Fibroblast of pulmonary artery (primary cell): ENCODE measurements at regions not wholly inside any gene's neighbourhood (a gene's known extent, or its start where the extent isn't known, plus 50 kb on each side); places are given as distances from the start of the nearest gene placed in this dataset.

Source experiments
- DNase-seq: peaks from one replicate; pipeline ENCODE4 v3.0.0-alpha.2; 2010; ENCODE audit warnings: low read depth
- H3K4me3 ChIP-seq: replicated peaks from 2 replicates; pipeline ENCODE4 v1.5.1; 2011; ENCODE audit warnings: low read depth, mild to moderate bottlenecking, control low read depth, low read length, moderate library complexity
- CTCF ChIP-seq: IDR thresholded peaks from 2 replicates; pipeline ENCODE4 v1.5.1; 2011; ENCODE audit warnings: mild to moderate bottlenecking, control low read depth, low read length, inconsistent platforms; ENCODE audit errors: missing control alignments

- no peak overlapping the region for H3K4me3 ChIP-seq
- no peak for DNase-seq
- no peak for TF ChIP-seq CTCF
Observed at GRCh38 chr10:130804778-130805634, 506.5 kb downstream of the TCERG1L start.

GRCh38 chr10:130805635-130806030 is 505.9 kb downstream of the TCERG1L start:
- H3K4me3 ChIP-seq = no peak overlapping the region
- DNase-seq = no peak
- no peak for TF ChIP-seq CTCF

- DNase-seq = no peak
- H3K4me3 ChIP-seq = no peak overlapping the region
- no peak for TF ChIP-seq CTCF
Observed at GRCh38 chr10:130806426-130806825, 505.1 kb downstream of the TCERG1L start.

GRCh38 chr10:130807096-130807495 is 504.4 kb downstream of the TCERG1L start:
- H3K4me3 ChIP-seq = no peak overlapping the region
- TF ChIP-seq CTCF = no peak
- no peak for DNase-seq

GRCh38 chr10:130807721-130808120 is 503.8 kb downstream of the TCERG1L start:
- no peak overlapping the region for H3K4me3 ChIP-seq
- TF ChIP-seq CTCF = no peak
- no peak for DNase-seq

GRCh38 chr10:130808243-130808642 is 503.3 kb downstream of the TCERG1L start:
- no peak overlapping the region for H3K4me3 ChIP-seq
- TF ChIP-seq CTCF = no peak
- no peak for DNase-seq

- H3K4me3 ChIP-seq = no peak overlapping the region
- DNase-seq = no peak
- no peak for TF ChIP-seq CTCF
Observed at GRCh38 chr10:130808686-130809085, 502.8 kb downstream of the TCERG1L start.
